ENCODE measurements at regions not wholly inside any gene's neighbourhood (a gene's known extent, or its start where the extent isn't known, plus 50 kb on each side); places are given as distances from the start of the nearest gene placed in this dataset.
"Not testable (repeated sequence)": the region's sequence is repeated elsewhere in the genome, so short reads cannot be mapped to it uniquely, and the experiment has no call there.

DNA sequence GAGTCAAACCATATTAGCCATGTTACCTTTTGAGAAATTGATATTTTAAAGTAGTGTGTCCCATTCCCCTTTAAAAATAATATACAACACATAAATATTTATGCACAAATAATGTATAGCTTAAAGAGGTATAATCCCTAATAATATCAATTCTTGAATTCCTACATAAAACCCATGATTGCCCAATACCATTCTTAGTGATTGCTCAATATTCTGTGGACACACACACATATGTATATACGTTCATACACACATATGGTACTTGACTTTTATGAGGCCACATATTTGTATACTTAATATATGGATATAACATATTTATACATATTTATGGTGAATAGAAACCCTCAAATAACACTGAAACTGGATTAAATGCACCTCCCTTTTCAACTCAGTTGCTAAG lies 367.4 kb downstream of the ZBBX start:
- peaks cover 0 to 2% (median 0%) of the 10 kb centered on the region in 3 donors for H3K9me3 ChIP-seq
- no peaks in the 10 kb centered on the region for H3K27me3 ChIP-seq
- no peak for DNase-seq
- TF ChIP-seq POLR2A (IDR thresholded peaks at IDR 0.05) (no peak), CTCF (IDR thresholded peaks at IDR 0.05) (no peak)
- intact Hi-C loops (cut with DNase I) = no loop called here
- H3K4me1 ChIP-seq = no peaks in the 10 kb centered on the region
- H3K36me3 ChIP-seq (replicated peaks in 1 of 2; ENCODE audit: insufficient read depth in 1 of 2, low read depth in 2 of 2) = no peaks in the 10 kb centered on the region
- no peak overlapping the region for H3K4me3 ChIP-seq
- no peak for ATAC-seq
- whole genome bisulfite sequencing, 2 donors = 36 to 64% methylated on average over 1 of the region's 1 CpG
- H3K27ac ChIP-seq = no peak overlapping the region

GRCh38 chr3:167008791-167009190 lies 371.3 kb downstream of the ZBBX start:
- no peak for ATAC-seq
- H3K4me3 ChIP-seq = no peak overlapping the region
- peaks cover 0 to 2% (median 0%) of the 10 kb centered on the region in 3 donors for H3K9me3 ChIP-seq

DNA sequence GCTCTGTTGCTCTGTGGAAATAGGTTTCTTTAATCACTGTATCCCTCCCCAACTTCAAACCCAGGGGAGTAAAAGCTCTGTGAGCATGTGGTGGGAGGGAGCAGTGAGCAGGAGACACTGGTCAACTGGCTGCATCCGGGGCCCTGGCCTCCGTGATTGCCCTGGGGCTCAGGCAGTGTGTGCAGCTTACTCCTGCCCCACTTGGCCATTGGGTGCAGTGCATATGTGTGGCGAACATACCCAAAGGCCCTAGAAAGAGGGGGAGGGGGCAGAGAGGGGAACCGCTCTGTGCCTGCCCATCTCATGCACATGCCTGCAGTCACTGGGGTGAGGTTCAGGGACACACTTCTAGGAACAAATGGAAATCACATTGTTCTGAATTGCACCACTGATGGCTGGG lies 378.7 kb downstream of the ZBBX start:
- Histone ChIP-seq H3K27ac (no peak overlapping the region), H3K4me3 (no peak overlapping the region), H3K9me3 (peaks cover 0 to 6% (median 0%) of the 10 kb centered on the region in 3 donors), H3K4me1 (no peaks in the 10 kb centered on the region), H3K36me3 (replicated peaks in 1 of 2; ENCODE audit: insufficient read depth in 1 of 2, low read depth in 2 of 2) (no peaks in the 10 kb centered on the region), H3K27me3 (no peaks in the 10 kb centered on the region)
- no peak for DNase-seq
- 79 to 86% methylated on average over 4 of the region's 4 CpGs for WGBS, 2 donors
- no peak for ATAC-seq
- intact Hi-C loops (cut with DNase I) = no loop called here
- no peak for TF ChIP-seq POLR2A (IDR thresholded peaks at IDR 0.05)
- no peak for TF ChIP-seq CTCF (IDR thresholded peaks at IDR 0.05)

More at GRCh38 chr3:167008791-167009190, 371.3 kb downstream of the ZBBX start:
- intact Hi-C loops (cut with DNase I) = no loop called here
- Histone ChIP-seq H3K36me3 (replicated peaks in 1 of 2; ENCODE audit: insufficient read depth in 1 of 2, low read depth in 2 of 2) (no peaks in the 10 kb centered on the region), H3K27ac (no peak overlapping the region), H3K4me1 (no peaks in the 10 kb centered on the region), H3K27me3 (no peaks in the 10 kb centered on the region)
- DNase-seq = no peak
- no peak for TF ChIP-seq POLR2A (IDR thresholded peaks at IDR 0.05)
- TF ChIP-seq CTCF (IDR thresholded peaks at IDR 0.05) = no peak

DNA sequence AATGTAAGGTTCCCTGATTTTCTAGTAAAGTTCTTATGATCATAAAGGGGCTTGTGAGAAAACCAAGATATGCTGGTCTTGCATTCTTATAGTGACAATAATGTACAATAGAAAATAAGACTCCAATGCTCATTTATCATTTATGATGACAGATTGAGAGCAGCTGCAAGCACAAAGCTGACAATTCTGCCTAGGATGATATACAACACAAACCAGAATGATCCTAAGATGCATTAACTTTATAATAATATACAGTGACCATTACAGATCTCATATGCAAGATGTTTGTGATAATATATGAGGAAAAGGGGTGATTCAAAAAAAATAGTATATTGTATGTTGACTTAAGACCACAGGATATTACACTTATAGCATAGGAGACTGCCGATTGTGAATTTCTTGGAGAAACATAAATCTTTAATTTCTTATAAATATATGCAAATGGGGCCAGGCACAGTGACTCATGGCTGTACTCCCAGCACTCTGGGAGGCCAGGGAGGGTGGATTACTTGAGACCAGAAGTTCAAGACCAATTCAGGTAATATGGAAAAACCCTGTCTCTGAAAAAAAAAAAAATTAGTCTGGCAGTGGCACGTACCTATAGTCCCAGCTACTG lies 387.0 kb downstream of the ZBBX start:
- Histone ChIP-seq H3K36me3 (replicated peaks in 1 of 2; ENCODE audit: insufficient read depth in 1 of 2, low read depth in 2 of 2) (no peaks in the 10 kb centered on the region), H3K4me1 (no peaks in the 10 kb centered on the region), H3K4me3 (no peak overlapping the region), H3K27me3 (no peaks in the 10 kb centered on the region), H3K9me3 (no peaks in the 10 kb centered on the region), H3K27ac (no peak overlapping the region)
- no peak for ATAC-seq
- 73 to 84% methylated on average over 2 of the region's 2 CpGs for WGBS, 2 donors
- DNase-seq = no peak
- TF ChIP-seq POLR2A (IDR thresholded peaks at IDR 0.05) = no peak
- no peak for TF ChIP-seq CTCF (IDR thresholded peaks at IDR 0.05)
- intact Hi-C loops (cut with DNase I) = no loop called here

DNA sequence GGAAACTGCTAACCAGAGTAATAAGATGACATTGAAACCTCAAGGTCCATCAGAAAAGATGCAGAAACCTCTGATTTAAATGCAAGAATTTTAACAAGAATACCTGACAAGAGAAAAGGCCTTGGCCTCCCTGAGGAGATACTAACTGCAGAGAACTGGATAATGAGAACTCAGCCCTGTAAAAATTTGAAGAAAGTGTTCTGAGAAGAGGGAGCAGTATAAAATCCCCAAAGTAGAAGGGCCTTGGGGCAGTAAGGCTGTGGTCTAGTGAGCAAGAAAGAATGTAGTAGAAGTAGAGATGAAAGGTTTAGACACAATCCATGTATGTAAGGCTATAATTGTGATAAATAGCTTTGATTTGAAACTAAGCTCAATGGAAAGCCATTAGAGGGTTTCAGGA lies 394.1 kb downstream of the ZBBX start:
- no peak for ATAC-seq
- H3K9me3 ChIP-seq = no peaks in the 10 kb centered on the region
- no peak for TF ChIP-seq CTCF (IDR thresholded peaks at IDR 0.05)
- no peak for TF ChIP-seq POLR2A (IDR thresholded peaks at IDR 0.05)
- no peaks in the 10 kb centered on the region for H3K27me3 ChIP-seq
- DNase-seq = no peak
- H3K27ac ChIP-seq = no peak overlapping the region
- H3K36me3 ChIP-seq (replicated peaks in 1 of 2; ENCODE audit: insufficient read depth in 1 of 2, low read depth in 2 of 2) = no peaks in the 10 kb centered on the region
- intact Hi-C loops (cut with DNase I) = no loop called here
- no peaks in the 10 kb centered on the region for H3K4me1 ChIP-seq
- no peak overlapping the region for H3K4me3 ChIP-seq

GRCh38 chr3:166975796-166976195 lies 404.3 kb downstream of the ZBBX start:
- H3K4me3 ChIP-seq; intact Hi-C loops (cut with DNase I); DNase-seq; H3K27me3 ChIP-seq; ATAC-seq; H3K27ac ChIP-seq; H3K9me3 ChIP-seq; H3K36me3 ChIP-seq (replicated peaks in 1 of 2; ENCODE audit: insufficient read depth in 1 of 2, low read depth in 2 of 2); H3K4me1 ChIP-seq: not testable (repeated sequence)
- 92 to 98% methylated on average over 22 to 26 of the region's 36 CpGs for WGBS, 2 donors

DNA sequence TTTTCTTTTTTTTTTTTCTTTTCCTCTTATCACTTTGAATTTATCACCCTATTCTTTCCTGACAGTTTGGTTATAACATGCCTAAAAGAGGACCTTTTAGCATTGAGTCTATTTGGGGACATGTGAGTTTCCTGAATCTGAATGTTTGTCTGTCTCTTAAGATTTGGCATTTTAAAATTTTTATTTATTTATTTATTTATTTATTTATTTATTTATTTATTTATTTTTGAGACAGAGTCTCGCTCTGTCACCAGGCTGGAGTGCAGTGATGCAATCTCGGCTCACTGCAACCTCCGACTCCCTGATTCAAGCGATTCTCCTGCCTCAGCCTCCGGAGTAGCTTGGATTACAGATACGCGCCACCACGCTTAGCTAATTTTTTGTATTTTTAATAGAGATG lies 412.4 kb downstream of the ZBBX start:
- H3K9me3 ChIP-seq; H3K27me3 ChIP-seq; intact Hi-C loops (cut with DNase I); H3K4me3 ChIP-seq; H3K27ac ChIP-seq; DNase-seq; ATAC-seq; H3K4me1 ChIP-seq; H3K36me3 ChIP-seq (replicated peaks in 1 of 2; ENCODE audit: insufficient read depth in 1 of 2, low read depth in 2 of 2): not testable (repeated sequence)
- WGBS, 2 donors = 88 to 94% methylated on average over 8 of the region's 8 CpGs

Data from body of pancreas (tissue), 4 donors.